MG63 (cell line): ENCODE measurements at regions not wholly inside any gene's neighbourhood (a gene's known extent, or its start where the extent isn't known, plus 50 kb on each side); places are given as distances from the start of the nearest gene placed in this dataset.
A peak's percentile ranks its signal among the peaks of the same experiment; 100 is the strongest.

Source experiments
- DNase-seq: peaks from one replicate; pipeline ENCODE4 v3.0.0-alpha.2; 2020
- H3K27me3 ChIP-seq: fragments of 250-450 bp; sonication (Bioruptor Pico); 2 replicates; pipeline ENCODE4 v1.5.1; 2020; ENCODE audit warnings: mild to moderate bottlenecking, moderate library complexity
- H3K36me3 ChIP-seq: fragments of 250-450 bp; sonication (Bioruptor Pico); 2 replicates; pipeline ENCODE4 v1.5.1; 2020; ENCODE audit warnings: mild to moderate bottlenecking, moderate library complexity
- H3K4me3 ChIP-seq: fragments of 250-450 bp; sonication (Bioruptor Pico); 2 replicates; pipeline ENCODE4 v1.5.1; 2020; ENCODE audit warnings: mild to moderate bottlenecking, moderate library complexity
- H3K9me3 ChIP-seq: fragments of 250-450 bp; sonication (Bioruptor Pico); 2 replicates; pipeline ENCODE4 v1.5.1; 2020; ENCODE audit warnings: mild to moderate bottlenecking, moderate library complexity

- Histone ChIP-seq H3K9me3 (no peaks in the 10 kb centered on the region), H3K27me3 (no peaks in the 10 kb centered on the region), H3K4me3 (no peak overlapping the region), H3K36me3 (no peaks in the 10 kb centered on the region)
- peak; percentile 58 for DNase-seq
These were observed 207.6 kb upstream of the SLITRK2 start for GRCh38 chrX:145609951-145610511.

- DNase-seq, result no peak
- Histone ChIP-seq H3K27me3 (no peaks in the 10 kb centered on the region), H3K36me3 (no peaks in the 10 kb centered on the region), H3K9me3 (no peaks in the 10 kb centered on the region), H3K4me3 (no peak overlapping the region)
These were observed 203.7 kb upstream of the SLITRK2 start for GRCh38 chrX:145613894-145614293.

GRCh38 chrX:145620666-145621065 lies 197.0 kb upstream of the SLITRK2 start:
- Histone ChIP-seq H3K9me3 (no peaks in the 10 kb centered on the region), H3K36me3 (no peaks in the 10 kb centered on the region), H3K4me3 (no peak overlapping the region), H3K27me3 (no peaks in the 10 kb centered on the region)
- no peak for DNase-seq

- H3K9me3 ChIP-seq, result no peaks in the 10 kb centered on the region
- no peak overlapping the region for H3K4me3 ChIP-seq
- H3K36me3 ChIP-seq, result no peaks in the 10 kb centered on the region
- no peaks in the 10 kb centered on the region for H3K27me3 ChIP-seq
- no peak for DNase-seq
These were observed 194.2 kb upstream of the SLITRK2 start for GRCh38 chrX:145623453-145623852.

GRCh38 chrX:145630081-145630480 lies 187.5 kb upstream of the SLITRK2 start:
- Histone ChIP-seq H3K36me3 (no peaks in the 10 kb centered on the region), H3K9me3 (no peaks in the 10 kb centered on the region), H3K27me3 (no peaks in the 10 kb centered on the region), H3K4me3 (no peak overlapping the region)
- DNase-seq, result no peak

- no peak for DNase-seq
- no peaks in the 10 kb centered on the region for H3K27me3 ChIP-seq
- H3K36me3 ChIP-seq, result no peaks in the 10 kb centered on the region
These were observed 186.7 kb upstream of the SLITRK2 start for GRCh38 chrX:145630806-145631435.

GRCh38 chrX:145631461-145631951 lies 186.1 kb upstream of the SLITRK2 start:
- Histone ChIP-seq H3K4me3 (no peak overlapping the region), H3K27me3 (no peaks in the 10 kb centered on the region), H3K9me3 (no peaks in the 10 kb centered on the region), H3K36me3 (no peaks in the 10 kb centered on the region)
- DNase-seq, result no peak

More at GRCh38 chrX:145630806-145631435, 186.7 kb upstream of the SLITRK2 start:
- Histone ChIP-seq H3K4me3 (no peak overlapping the region), H3K9me3 (no peaks in the 10 kb centered on the region)

- DNase-seq, result no peak
- Histone ChIP-seq H3K36me3 (no peaks in the 10 kb centered on the region), H3K4me3 (no peak overlapping the region), H3K27me3 (no peaks in the 10 kb centered on the region), H3K9me3 (no peaks in the 10 kb centered on the region)
These were observed 163.1 kb upstream of the SLITRK2 start for GRCh38 chrX:145654486-145654885.

GRCh38 chrX:145673841-145674240 lies 143.8 kb upstream of the SLITRK2 start:
- Histone ChIP-seq H3K36me3 (no peaks in the 10 kb centered on the region), H3K9me3 (no peaks in the 10 kb centered on the region), H3K4me3 (no peak overlapping the region), H3K27me3 (no peaks in the 10 kb centered on the region)
- DNase-seq, result no peak

- Histone ChIP-seq H3K36me3 (no peaks in the 10 kb centered on the region), H3K9me3 (no peaks in the 10 kb centered on the region), H3K27me3 (no peaks in the 10 kb centered on the region), H3K4me3 (no peak overlapping the region)
- DNase-seq, result no peak
These were observed 140.4 kb upstream of the SLITRK2 start for GRCh38 chrX:145677109-145677817.

- no peaks in the 10 kb centered on the region for H3K27me3 ChIP-seq
- H3K4me3 ChIP-seq, result no peak overlapping the region
- DNase-seq, result no peak
- no peaks in the 10 kb centered on the region for H3K36me3 ChIP-seq
- no peaks in the 10 kb centered on the region for H3K9me3 ChIP-seq
These were observed 134.9 kb upstream of the SLITRK2 start for GRCh38 chrX:145682518-145683298.

GRCh38 chrX:145687146-145687545 lies 130.5 kb upstream of the SLITRK2 start:
- H3K4me3 ChIP-seq, result no peak overlapping the region
- no peaks in the 10 kb centered on the region for H3K27me3 ChIP-seq
- H3K9me3 ChIP-seq, result no peaks in the 10 kb centered on the region
- no peak for DNase-seq
- no peaks in the 10 kb centered on the region for H3K36me3 ChIP-seq

GRCh38 chrX:145687707-145688106 lies 129.9 kb upstream of the SLITRK2 start:
- no peak for DNase-seq
- Histone ChIP-seq H3K9me3 (no peaks in the 10 kb centered on the region), H3K27me3 (no peaks in the 10 kb centered on the region), H3K36me3 (no peaks in the 10 kb centered on the region), H3K4me3 (no peak overlapping the region)

GRCh38 chrX:145694048-145694447 lies 123.6 kb upstream of the SLITRK2 start:
- H3K27me3 ChIP-seq, result no peaks in the 10 kb centered on the region
- no peak overlapping the region for H3K4me3 ChIP-seq
- no peaks in the 10 kb centered on the region for H3K9me3 ChIP-seq
- no peaks in the 10 kb centered on the region for H3K36me3 ChIP-seq
- no peak for DNase-seq

- no peaks in the 10 kb centered on the region for H3K9me3 ChIP-seq
- no peak overlapping the region for H3K4me3 ChIP-seq
- H3K36me3 ChIP-seq, result no peaks in the 10 kb centered on the region
- no peak for DNase-seq
- no peaks in the 10 kb centered on the region for H3K27me3 ChIP-seq
These were observed 101.9 kb upstream of the SLITRK2 start for GRCh38 chrX:145715641-145716138.

- no peak for DNase-seq
- H3K4me3 ChIP-seq, result no peak overlapping the region
- H3K36me3 ChIP-seq, result no peaks in the 10 kb centered on the region
- H3K27me3 ChIP-seq, result no peaks in the 10 kb centered on the region
- no peaks in the 10 kb centered on the region for H3K9me3 ChIP-seq
These were observed 101.4 kb upstream of the SLITRK2 start for GRCh38 chrX:145716226-145716625.

GRCh38 chrX:145727476-145727875 lies 90.2 kb upstream of the SLITRK2 start:
- no peak overlapping the region for H3K4me3 ChIP-seq
- DNase-seq, result no peak
- H3K27me3 ChIP-seq, result no peaks in the 10 kb centered on the region
- no peaks in the 10 kb centered on the region for H3K36me3 ChIP-seq
- H3K9me3 ChIP-seq, result no peaks in the 10 kb centered on the region
